Testis (tissue), 2 donors: ENCODE measurements at regions not wholly inside any gene's neighbourhood (a gene's known extent, or its start where the extent isn't known, plus 50 kb on each side); places are given as distances from the start of the nearest gene placed in this dataset.

Source experiments
- POLR2A ChIP-seq: fragments of 450-650 bp; IDR thresholded peaks from one replicate; pipeline ENCODE4 v1.6.1; 2017; ENCODE audit warnings: antibody characterized with exemption, mild to moderate bottlenecking, moderate library complexity
- TF ChIP-seq, protein P1 (sequence below), 3 experiments: fragments of 450-650 bp in 2 of 3; fragments of 200-600 bp in 1 of 3; sonication (generic) in 1 of 3; IDR thresholded peaks; one replicate each; pipeline ENCODE4 v1.5.1; 2016 to 2019; ENCODE audit warnings: antibody characterized with exemption in 3 of 3, mild to moderate bottlenecking in 2 of 3, moderate library complexity in 1 of 3

DNA sequence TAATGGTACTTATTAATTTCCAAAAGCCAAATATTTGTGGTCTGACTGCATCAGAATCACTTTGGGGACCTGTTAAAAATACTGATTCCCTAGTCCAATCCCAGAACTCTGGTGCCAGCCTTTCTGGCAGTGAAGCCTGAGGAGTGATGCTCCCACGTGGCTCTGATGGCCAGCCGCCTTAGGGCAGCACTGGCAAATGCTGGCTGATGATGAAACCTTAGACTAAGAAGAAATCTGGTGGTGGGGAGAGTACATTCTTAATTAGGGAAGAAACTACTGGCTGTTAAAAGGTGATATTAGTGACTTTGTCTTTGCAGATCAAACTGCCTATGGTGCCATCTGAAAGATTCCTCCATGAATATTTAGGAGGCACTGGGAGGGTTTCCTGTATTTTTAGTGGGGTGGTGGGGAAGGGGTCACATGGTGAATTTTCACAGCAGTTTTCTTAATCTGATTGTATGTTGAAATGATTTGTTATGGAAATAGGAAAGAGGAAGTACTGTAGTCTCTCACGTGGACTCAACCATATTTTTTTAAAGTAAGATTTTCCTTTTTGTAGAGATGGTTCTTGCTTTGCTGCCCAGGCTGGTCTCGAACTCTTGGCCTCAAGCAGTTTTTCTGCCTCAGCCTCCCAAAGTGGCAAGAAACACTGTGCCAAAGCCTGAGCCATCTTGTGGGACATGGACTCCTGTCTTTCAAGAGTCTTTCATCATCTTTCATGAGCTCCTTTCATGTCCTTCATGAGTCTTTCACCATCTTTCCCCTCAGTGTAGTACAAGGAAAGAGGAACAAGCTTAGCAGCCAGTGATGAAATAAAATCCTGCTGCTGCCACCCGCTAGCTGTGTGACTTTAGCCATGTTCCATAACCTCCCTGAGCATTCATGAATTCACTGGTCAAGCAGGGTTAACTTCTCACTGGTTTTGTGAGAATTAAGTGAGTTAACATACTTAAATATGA lies 90.8 kb downstream of the ZNF330 start:
- TF ChIP-seq, protein P1, sequence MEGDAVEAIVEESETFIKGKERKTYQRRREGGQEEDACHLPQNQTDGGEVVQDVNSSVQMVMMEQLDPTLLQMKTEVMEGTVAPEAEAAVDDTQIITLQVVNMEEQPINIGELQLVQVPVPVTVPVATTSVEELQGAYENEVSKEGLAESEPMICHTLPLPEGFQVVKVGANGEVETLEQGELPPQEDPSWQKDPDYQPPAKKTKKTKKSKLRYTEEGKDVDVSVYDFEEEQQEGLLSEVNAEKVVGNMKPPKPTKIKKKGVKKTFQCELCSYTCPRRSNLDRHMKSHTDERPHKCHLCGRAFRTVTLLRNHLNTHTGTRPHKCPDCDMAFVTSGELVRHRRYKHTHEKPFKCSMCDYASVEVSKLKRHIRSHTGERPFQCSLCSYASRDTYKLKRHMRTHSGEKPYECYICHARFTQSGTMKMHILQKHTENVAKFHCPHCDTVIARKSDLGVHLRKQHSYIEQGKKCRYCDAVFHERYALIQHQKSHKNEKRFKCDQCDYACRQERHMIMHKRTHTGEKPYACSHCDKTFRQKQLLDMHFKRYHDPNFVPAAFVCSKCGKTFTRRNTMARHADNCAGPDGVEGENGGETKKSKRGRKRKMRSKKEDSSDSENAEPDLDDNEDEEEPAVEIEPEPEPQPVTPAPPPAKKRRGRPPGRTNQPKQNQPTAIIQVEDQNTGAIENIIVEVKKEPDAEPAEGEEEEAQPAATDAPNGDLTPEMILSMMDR (IDR thresholded peaks at IDR 0.05) = no peak
- TF ChIP-seq POLR2A = no peak
